ENCODE measurements at regions not wholly inside any gene's neighbourhood (a gene's known extent, or its start where the extent isn't known, plus 50 kb on each side); places are given as distances from the start of the nearest gene placed in this dataset.

DNA sequence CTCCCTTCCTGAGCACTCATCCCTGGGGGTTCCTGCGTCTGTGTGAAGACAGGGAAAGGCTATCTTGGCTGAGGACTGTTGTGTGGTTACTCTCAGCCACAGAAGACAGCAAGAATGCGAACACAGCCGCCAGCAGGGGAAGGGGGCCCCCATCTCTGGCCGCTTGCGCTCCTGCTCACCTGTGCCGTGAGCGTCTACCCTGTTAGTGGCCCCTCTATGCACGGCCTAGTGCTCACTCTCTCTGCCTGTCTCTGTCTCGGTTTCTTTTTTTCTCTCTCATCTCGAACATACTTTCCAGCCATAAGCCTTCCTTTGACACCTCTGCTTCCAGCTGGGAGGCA is 206.7 kb upstream of the APCDD1 start:
- Histone ChIP-seq H3K36me3 (ENCODE audit: insufficient read depth) (no peaks in the 10 kb centered on the region), H3K9me2 (ENCODE audit: insufficient read depth) (no peaks in the 10 kb centered on the region), H3K4me3 (no peak overlapping the region), H3F3A (replicated peaks; ENCODE audit: low read depth) (no peaks in the 10 kb centered on the region), H3K27ac (ENCODE audit: low read depth) (no peak overlapping the region), H3K4me2 (no peak overlapping the region), H4K20me1 (replicated peaks; ENCODE audit: insufficient read depth) (no peaks in the 10 kb centered on the region), H3K4me1 (ENCODE audit: insufficient read depth) (no peaks in the 10 kb centered on the region), H3K27me3 (ENCODE audit: insufficient read depth) (no peaks in the 10 kb centered on the region), H3K79me2 (replicated peaks; ENCODE audit: insufficient read depth) (no peaks in the 10 kb centered on the region), H2AFZ (peak overlapping the region; percentile 85)
- H3K27me3 Mint-ChIP-seq (ENCODE audit: insufficient read depth, low read depth, poor library complexity), result peaks cover 2% of the 10 kb centered on the region
- peaks cover 15% of the 10 kb centered on the region for H3K4me1 Mint-ChIP-seq
- no peak overlapping the region for H3K4me3 Mint-ChIP-seq
- ATAC-seq (peak; percentile 15; the same call in 2 of the 3 replicates), DNase-seq (ENCODE audit: low spot score) (no peak)
- TF ChIP-seq POLR2AphosphoS5 (IDR thresholded peaks at IDR 0.05; ENCODE audit: low read depth), result no peak
- TF ChIP-seq, protein P1, sequence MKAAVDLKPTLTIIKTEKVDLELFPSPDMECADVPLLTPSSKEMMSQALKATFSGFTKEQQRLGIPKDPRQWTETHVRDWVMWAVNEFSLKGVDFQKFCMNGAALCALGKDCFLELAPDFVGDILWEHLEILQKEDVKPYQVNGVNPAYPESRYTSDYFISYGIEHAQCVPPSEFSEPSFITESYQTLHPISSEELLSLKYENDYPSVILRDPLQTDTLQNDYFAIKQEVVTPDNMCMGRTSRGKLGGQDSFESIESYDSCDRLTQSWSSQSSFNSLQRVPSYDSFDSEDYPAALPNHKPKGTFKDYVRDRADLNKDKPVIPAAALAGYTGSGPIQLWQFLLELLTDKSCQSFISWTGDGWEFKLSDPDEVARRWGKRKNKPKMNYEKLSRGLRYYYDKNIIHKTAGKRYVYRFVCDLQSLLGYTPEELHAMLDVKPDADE (IDR thresholded peaks at IDR 0.05), result no peak
- TF ChIP-seq EZH2phosphoT487 (IDR thresholded peaks at IDR 0.05; ENCODE audit: unreplicated experiment), result no peak
- TF ChIP-seq JUNB (IDR thresholded peaks at IDR 0.05; ENCODE audit: unreplicated experiment), result no peak
- TF ChIP-seq ZNF114 (CRISPR knock-in tag; IDR thresholded peaks at IDR 0.05), result no peak
- TF ChIP-seq, protein P2, sequence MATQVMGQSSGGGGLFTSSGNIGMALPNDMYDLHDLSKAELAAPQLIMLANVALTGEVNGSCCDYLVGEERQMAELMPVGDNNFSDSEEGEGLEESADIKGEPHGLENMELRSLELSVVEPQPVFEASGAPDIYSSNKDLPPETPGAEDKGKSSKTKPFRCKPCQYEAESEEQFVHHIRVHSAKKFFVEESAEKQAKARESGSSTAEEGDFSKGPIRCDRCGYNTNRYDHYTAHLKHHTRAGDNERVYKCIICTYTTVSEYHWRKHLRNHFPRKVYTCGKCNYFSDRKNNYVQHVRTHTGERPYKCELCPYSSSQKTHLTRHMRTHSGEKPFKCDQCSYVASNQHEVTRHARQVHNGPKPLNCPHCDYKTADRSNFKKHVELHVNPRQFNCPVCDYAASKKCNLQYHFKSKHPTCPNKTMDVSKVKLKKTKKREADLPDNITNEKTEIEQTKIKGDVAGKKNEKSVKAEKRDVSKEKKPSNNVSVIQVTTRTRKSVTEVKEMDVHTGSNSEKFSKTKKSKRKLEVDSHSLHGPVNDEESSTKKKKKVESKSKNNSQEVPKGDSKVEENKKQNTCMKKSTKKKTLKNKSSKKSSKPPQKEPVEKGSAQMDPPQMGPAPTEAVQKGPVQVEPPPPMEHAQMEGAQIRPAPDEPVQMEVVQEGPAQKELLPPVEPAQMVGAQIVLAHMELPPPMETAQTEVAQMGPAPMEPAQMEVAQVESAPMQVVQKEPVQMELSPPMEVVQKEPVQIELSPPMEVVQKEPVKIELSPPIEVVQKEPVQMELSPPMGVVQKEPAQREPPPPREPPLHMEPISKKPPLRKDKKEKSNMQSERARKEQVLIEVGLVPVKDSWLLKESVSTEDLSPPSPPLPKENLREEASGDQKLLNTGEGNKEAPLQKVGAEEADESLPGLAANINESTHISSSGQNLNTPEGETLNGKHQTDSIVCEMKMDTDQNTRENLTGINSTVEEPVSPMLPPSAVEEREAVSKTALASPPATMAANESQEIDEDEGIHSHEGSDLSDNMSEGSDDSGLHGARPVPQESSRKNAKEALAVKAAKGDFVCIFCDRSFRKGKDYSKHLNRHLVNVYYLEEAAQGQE (IDR thresholded peaks at IDR 0.05; ENCODE audit: unreplicated experiment), result no peak
- no peaks in the 10 kb centered on the region for H3K9me3 Mint-ChIP-seq
- no peak overlapping the region for H3K27ac Mint-ChIP-seq
- H3K36me3 Mint-ChIP-seq (ENCODE audit: low read depth), result no peaks in the 10 kb centered on the region; the same call in 2 of the 3 replicates

DNA sequence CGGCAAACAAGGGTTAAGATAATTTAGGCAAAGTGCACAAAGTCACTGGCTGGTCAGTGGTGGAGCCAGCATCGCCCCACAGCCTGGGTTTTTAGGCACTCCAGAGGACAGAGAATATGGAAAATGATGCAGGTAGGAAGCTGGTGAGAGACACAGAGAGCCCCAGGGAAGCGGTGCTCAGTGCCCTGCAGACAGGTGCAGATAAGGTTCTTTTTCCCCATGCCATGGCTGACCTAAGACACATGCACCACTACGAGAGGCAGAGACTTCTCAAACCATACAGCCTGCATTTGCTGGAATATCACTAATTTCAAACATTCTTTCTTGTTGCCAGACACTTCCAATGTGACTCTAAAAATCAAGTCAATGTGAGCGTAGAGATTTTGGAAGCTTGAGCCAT is 205.7 kb upstream of the APCDD1 start:
- H3K36me3 ChIP-seq (ENCODE audit: insufficient read depth), result no peaks in the 10 kb centered on the region
- Mint-ChIP-seq H3K4me1 (peaks cover 8% of the 10 kb centered on the region), H3K4me3 (no peak overlapping the region), H3K9me3 (no peaks in the 10 kb centered on the region), H3K36me3 (ENCODE audit: low read depth) (no peaks in the 10 kb centered on the region; the same call in 2 of the 3 replicates), H3K27ac (no peak overlapping the region), H3K27me3 (ENCODE audit: insufficient read depth, low read depth, poor library complexity) (peaks cover 2% of the 10 kb centered on the region)
- no peaks in the 10 kb centered on the region for H3F3A ChIP-seq (replicated peaks; ENCODE audit: low read depth)
- no peak for TF ChIP-seq CREB1 (CRISPR knock-in tag; IDR thresholded peaks at IDR 0.05; ENCODE audit: low read depth)
- TF ChIP-seq STAT1 (IDR thresholded peaks at IDR 0.05; ENCODE audit: unreplicated experiment), result no peak
- TF ChIP-seq ZNF331 (CRISPR knock-in tag; IDR thresholded peaks at IDR 0.05; ENCODE audit: low read depth), result no peak
- H3K79me2 ChIP-seq (replicated peaks; ENCODE audit: insufficient read depth), result no peaks in the 10 kb centered on the region
- no peak overlapping the region for H3K4me3 ChIP-seq
- DNase-seq (ENCODE audit: low spot score) (no peak), ATAC-seq (no peak)
- no peaks in the 10 kb centered on the region for H3K9me2 ChIP-seq (ENCODE audit: insufficient read depth)
- H3K4me2 ChIP-seq, result no peak overlapping the region
- no peaks in the 10 kb centered on the region for H3K27me3 ChIP-seq (ENCODE audit: insufficient read depth)
- no peak overlapping the region for H2AFZ ChIP-seq
- H3K27ac ChIP-seq (ENCODE audit: low read depth), result no peak overlapping the region
- no peaks in the 10 kb centered on the region for H4K20me1 ChIP-seq (replicated peaks; ENCODE audit: insufficient read depth)
- no peaks in the 10 kb centered on the region for H3K4me1 ChIP-seq (ENCODE audit: insufficient read depth)
